ENCODE measurements at regions not wholly inside any gene's neighbourhood (a gene's known extent, or its start where the extent isn't known, plus 50 kb on each side); places are given as distances from the start of the nearest gene placed in this dataset.

- TF ChIP-seq ZNF121 (tag by site-specific recombination; IDR thresholded peaks at IDR 0.05) (no peak), ZFP37 (tag by site-specific recombination; IDR thresholded peaks at IDR 0.05) (no peak)
Observed at GRCh38 chr11:71060391-71060791, 192.0 kb downstream of the SHANK2 start.

Measured in HEK293 (cell line).